AG09309 (cell line): ENCODE measurements at regions not wholly inside any gene's neighbourhood (a gene's known extent, or its start where the extent isn't known, plus 50 kb on each side); places are given as distances from the start of the nearest gene placed in this dataset.
"Not testable (repeated sequence)": the region's sequence is repeated elsewhere in the genome, so short reads cannot be mapped to it uniquely, and the experiment has no call there.

Source experiments
- DNase-seq: peaks from one replicate; pipeline ENCODE4 v3.0.0-alpha.2; 2010; ENCODE audit warnings: low read depth
- H3K4me3 ChIP-seq: 2 replicates; pipeline ENCODE4 v1.5.1; 2011; ENCODE audit warnings: mild to moderate bottlenecking, low read depth, low read length, moderate library complexity; ENCODE audit not compliant: control insufficient read depth
- TF ChIP-seq, protein P1 (sequence below): IDR thresholded peaks from 2 replicates; pipeline ENCODE4 v1.5.1; 2011; ENCODE audit warnings: mild to moderate bottlenecking, low read depth, low read length, inconsistent platforms; ENCODE audit not compliant: insufficient read depth, control insufficient read depth; ENCODE audit errors: missing control alignments

DNA sequence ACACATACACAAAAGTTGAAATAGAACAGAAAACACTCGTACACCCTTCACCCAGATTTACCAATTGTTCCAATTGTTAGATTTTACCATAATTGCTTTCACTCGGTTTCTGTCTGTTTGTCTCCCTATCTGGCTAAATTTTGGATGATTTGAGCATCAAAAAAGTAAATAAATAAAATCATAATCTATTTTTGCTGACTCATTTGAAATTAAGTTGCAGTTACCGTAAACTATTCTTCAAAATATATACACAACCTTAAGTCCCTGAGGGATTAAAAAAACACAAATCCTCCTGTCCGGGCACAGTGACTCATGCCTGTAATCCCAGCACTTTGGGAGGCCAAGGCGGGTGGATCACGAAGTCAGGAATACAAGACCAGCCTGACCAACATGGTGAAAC is 81.3 kb upstream of the SYT9 start:
- no peak for DNase-seq
- TF ChIP-seq, protein P1, sequence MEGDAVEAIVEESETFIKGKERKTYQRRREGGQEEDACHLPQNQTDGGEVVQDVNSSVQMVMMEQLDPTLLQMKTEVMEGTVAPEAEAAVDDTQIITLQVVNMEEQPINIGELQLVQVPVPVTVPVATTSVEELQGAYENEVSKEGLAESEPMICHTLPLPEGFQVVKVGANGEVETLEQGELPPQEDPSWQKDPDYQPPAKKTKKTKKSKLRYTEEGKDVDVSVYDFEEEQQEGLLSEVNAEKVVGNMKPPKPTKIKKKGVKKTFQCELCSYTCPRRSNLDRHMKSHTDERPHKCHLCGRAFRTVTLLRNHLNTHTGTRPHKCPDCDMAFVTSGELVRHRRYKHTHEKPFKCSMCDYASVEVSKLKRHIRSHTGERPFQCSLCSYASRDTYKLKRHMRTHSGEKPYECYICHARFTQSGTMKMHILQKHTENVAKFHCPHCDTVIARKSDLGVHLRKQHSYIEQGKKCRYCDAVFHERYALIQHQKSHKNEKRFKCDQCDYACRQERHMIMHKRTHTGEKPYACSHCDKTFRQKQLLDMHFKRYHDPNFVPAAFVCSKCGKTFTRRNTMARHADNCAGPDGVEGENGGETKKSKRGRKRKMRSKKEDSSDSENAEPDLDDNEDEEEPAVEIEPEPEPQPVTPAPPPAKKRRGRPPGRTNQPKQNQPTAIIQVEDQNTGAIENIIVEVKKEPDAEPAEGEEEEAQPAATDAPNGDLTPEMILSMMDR: no peak
- H3K4me3 ChIP-seq: no peak overlapping the region

DNA sequence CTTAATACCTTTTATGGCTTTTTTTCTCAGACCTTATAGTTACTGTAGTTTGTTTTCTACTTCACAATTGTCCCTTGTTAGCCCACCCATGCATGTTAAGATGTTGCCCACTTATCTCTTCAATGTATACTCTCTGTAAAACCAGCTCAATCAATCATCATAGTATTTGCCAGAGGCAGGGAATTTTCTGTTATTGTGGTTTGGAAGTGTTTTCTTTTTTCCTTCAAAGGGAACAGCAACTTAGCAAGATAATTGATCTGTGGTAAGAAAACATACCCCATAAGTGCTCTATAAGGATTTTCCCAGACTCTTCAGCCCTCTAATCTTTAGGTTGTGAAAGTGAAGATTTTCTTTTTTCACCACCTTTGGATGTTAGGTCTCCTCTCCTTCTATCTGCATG is 76.7 kb upstream of the SYT9 start:
- no peak for DNase-seq
- TF ChIP-seq, protein P1: no peak
- H3K4me3 ChIP-seq: no peak overlapping the region

GRCh38 chr11:7186190-7186589 is 65.5 kb upstream of the SYT9 start:
- DNase-seq: no peak

DNA sequence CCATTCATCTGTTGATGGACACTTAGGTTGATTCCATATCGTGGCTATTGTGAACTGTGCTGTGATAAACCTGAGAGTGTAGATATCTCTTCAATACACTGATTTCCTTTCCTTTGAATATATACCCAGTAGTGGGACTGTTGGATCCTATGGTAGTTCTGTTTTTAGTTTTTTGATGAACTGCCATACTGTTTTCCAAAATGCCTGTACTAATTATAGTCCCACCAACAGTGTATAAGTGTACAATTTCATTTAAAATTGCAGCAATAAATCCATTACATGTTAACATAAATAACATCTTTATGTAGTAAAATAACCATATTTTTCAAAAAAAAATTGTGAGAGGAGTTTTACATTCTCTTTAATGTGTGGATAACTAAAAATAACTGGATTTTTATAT is 65.0 kb upstream of the SYT9 start:
- TF ChIP-seq, protein P1: no peak

More at GRCh38 chr11:7186190-7186589, 65.5 kb upstream of the SYT9 start:
- TF ChIP-seq, protein P1: no peak
- H3K4me3 ChIP-seq: no peak overlapping the region

GRCh38 chr11:7192785-7193184 is 58.9 kb upstream of the SYT9 start:
- H3K4me3 ChIP-seq, DNase-seq: not testable (repeated sequence)

More for the DNA sequence above, 65.0 kb upstream of the SYT9 start:
- no peak overlapping the region for H3K4me3 ChIP-seq
- no peak for DNase-seq

DNA sequence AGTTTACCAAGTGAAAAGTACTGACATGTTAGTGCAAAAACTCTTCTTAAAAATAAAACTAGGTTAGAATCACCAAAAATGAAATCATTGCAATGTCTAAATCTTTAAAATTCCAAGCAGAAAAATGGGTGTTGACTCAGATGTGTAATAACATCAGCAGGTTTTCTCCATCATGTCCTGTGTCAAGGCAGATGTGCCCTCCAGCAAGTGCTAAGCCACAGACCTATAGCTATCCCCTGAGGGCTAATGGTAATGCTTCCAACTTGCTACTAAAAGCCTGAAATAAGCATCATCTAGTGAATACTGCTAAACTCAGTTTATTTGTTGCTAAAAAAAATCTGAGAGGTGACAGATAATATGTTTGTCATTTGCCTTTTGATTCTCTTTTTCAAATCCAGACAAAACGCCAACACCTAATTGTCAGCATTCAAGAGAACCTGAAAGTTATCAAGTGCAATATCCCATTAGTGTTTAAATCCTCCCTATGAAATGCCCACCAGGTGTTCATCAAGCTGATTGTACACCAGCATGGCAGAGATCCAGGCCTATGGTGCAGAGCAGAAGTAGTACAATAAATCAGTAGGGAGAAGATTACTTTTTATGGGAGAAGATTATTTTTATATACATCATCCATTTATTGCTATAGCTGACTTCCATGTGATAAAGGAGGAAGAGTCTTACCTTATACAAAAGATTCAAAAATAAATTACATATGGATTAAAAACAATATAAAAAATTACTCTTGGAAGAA is 55.1 kb upstream of the SYT9 start:
- DNase-seq: no peak
- no peak overlapping the region for H3K4me3 ChIP-seq
- TF ChIP-seq, protein P1: no peak

DNA sequence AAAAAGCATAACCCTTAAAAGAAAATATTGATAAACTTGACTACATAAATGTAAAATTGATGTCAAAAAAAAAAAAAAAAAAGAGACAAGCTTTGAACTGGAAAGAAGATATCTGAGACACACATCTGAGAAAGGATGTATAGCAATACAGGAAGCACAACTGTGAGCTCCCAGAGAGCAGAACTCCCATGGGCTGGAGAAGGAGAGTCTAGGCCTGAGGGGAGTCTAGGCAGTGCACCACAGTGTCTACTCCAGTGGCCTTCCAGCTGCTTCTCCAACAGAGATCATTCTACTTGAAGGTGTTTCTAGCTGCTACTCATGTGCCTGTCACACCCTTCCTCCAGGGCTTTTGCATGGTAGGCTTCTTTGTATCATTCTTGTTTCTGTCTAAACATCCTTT is 54.2 kb upstream of the SYT9 start:
- no peak overlapping the region for H3K4me3 ChIP-seq
- TF ChIP-seq, protein P1: no peak
- no peak for DNase-seq
